MM.1S (cell line): ENCODE measurements at regions not wholly inside any gene's neighbourhood (a gene's known extent, or its start where the extent isn't known, plus 50 kb on each side); places are given as distances from the start of the nearest gene placed in this dataset.
"Not testable (repeated sequence)": the region's sequence is repeated elsewhere in the genome, so short reads cannot be mapped to it uniquely, and the experiment has no call there.

Experiments used
- DNase-seq: peaks from one replicate; pipeline ENCODE4 v3.0.0-alpha.2; 2015
- H2AFZ ChIP-seq: fragments of 300-600 bp; sonication (generic); 2 replicates; pipeline ENCODE4 v1.6.0; 2016; ENCODE audit warnings: antibody characterized with exemption, low read length
- H3F3A ChIP-seq: fragments of 300-600 bp; sonication (generic); 2 replicates; pipeline ENCODE4 v1.6.1; 2016; ENCODE audit warnings: mild to moderate bottlenecking, antibody characterized with exemption, low read length, moderate library complexity, mixed read lengths; ENCODE audit not compliant: insufficient read depth
- H3K27ac ChIP-seq: fragments of 300-600 bp; sonication (generic); 2 replicates; pipeline ENCODE4 v1.5.1; 2016; ENCODE audit warnings: mild to moderate bottlenecking, low read length
- H3K27me3 ChIP-seq: fragments of 300-600 bp; sonication (generic); replicated peaks from 2 replicates; pipeline ENCODE4 v1.6.0; 2016; ENCODE audit warnings: low read length; ENCODE audit not compliant: insufficient read depth
- H3K36me3 ChIP-seq: fragments of 300-600 bp; sonication (generic); replicated peaks from 2 replicates; pipeline ENCODE4 v1.6.1; 2016; ENCODE audit warnings: mild to moderate bottlenecking, low read length, mixed read lengths; ENCODE audit not compliant: insufficient read depth
- H3K4me1 ChIP-seq: fragments of 300-600 bp; sonication (generic); 2 replicates; pipeline ENCODE4 v1.6.1; 2016; ENCODE audit warnings: low read length, mixed read lengths
- H3K4me2 ChIP-seq: fragments of 300-600 bp; sonication (generic); 2 replicates; pipeline ENCODE4 v1.6.0; 2016; ENCODE audit warnings: low read depth, low read length
- H3K4me3 ChIP-seq: fragments of 300-600 bp; sonication (generic); 2 replicates; pipeline ENCODE4 v1.5.1; 2016; ENCODE audit warnings: low read length, mixed read lengths
- H3K79me2 ChIP-seq: fragments of 300-600 bp; sonication (generic); 2 replicates; pipeline ENCODE4 v1.6.1; 2016; ENCODE audit warnings: mixed run types, low read length, mixed read lengths
- H3K9ac ChIP-seq: fragments of 300-600 bp; sonication (generic); 2 replicates; pipeline ENCODE4 v1.6.1; 2016; ENCODE audit warnings: low read length, mixed read lengths
- H3K9me2 ChIP-seq: fragments of 300-600 bp; sonication (generic); replicated peaks from 2 replicates; pipeline ENCODE4 v1.6.1; 2016; ENCODE audit warnings: mild to moderate bottlenecking, low read length, mixed read lengths; ENCODE audit not compliant: insufficient read depth
- H3K9me3 ChIP-seq: fragments of 300-600 bp; sonication (generic); replicated peaks from 2 replicates; pipeline ENCODE4 v1.6.1; 2016; ENCODE audit warnings: mild to moderate bottlenecking, low read length, mixed read lengths; ENCODE audit not compliant: insufficient read depth
- H4K20me1 ChIP-seq: fragments of 300-600 bp; sonication (generic); 2 replicates; pipeline ENCODE4 v1.6.1; 2016; ENCODE audit warnings: mild to moderate bottlenecking, low read length, moderate library complexity, mixed read lengths; ENCODE audit not compliant: insufficient read depth
- EZH2 ChIP-seq: fragments of 300-600 bp; sonication (generic); optimal IDR thresholded peaks from 2 replicates; pipeline ENCODE3; 2017; ENCODE audit warnings: low read depth, mild to moderate bottlenecking, antibody characterized with exemption, low read length, mixed read lengths
- EZH2phosphoT487 ChIP-seq: fragments of 300-600 bp; sonication (generic); IDR thresholded peaks from 2 replicates; pipeline ENCODE4 v1.6.1; 2018; ENCODE audit warnings: antibody characterized with exemption, low read length
- TF ChIP-seq, protein P1 (sequence below): fragments of 300-600 bp; sonication (generic); IDR thresholded peaks from 2 replicates; pipeline ENCODE4 v1.5.1; 2016; ENCODE audit warnings: antibody characterized with exemption, low read length, mixed read lengths

DNA sequence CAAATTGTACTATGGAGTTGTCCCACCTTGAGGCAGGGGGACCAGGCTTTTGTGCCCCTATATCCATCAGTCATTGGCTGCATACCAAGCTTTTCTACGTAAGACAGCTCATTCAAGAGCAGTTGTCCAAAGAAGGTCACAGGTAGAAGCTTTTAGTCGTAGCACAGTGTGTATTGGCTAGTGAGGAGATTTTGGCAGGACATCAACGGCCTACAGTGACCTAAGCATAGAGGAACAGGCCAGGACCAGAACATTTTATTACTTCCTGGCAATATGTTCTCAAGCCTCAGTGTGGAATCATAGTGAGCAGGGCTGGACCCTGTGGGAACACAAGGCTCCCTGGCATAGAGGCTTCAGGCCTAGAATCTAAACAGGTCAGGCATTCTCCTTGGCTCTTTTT lies 105.4 kb upstream of the ANKRD28 start:
- Histone ChIP-seq H3K27ac (no peak overlapping the region), H3K4me1 (no peaks in the 10 kb centered on the region), H3K79me2 (no peaks in the 10 kb centered on the region), H3K9me2 (no peaks in the 10 kb centered on the region), H3K9ac (no peak overlapping the region), H3K4me2 (no peak overlapping the region), H3K27me3 (no peaks in the 10 kb centered on the region), H3K36me3 (no peaks in the 10 kb centered on the region), H3K9me3 (no peaks in the 10 kb centered on the region), H3K4me3 (no peak overlapping the region), H2AFZ (no peak overlapping the region), H4K20me1 (no peaks in the 10 kb centered on the region), H3F3A (no peaks in the 10 kb centered on the region)
- no peak for DNase-seq
- TF ChIP-seq EZH2phosphoT487, result no peak
- no peak for TF ChIP-seq EZH2
- TF ChIP-seq, protein P1, sequence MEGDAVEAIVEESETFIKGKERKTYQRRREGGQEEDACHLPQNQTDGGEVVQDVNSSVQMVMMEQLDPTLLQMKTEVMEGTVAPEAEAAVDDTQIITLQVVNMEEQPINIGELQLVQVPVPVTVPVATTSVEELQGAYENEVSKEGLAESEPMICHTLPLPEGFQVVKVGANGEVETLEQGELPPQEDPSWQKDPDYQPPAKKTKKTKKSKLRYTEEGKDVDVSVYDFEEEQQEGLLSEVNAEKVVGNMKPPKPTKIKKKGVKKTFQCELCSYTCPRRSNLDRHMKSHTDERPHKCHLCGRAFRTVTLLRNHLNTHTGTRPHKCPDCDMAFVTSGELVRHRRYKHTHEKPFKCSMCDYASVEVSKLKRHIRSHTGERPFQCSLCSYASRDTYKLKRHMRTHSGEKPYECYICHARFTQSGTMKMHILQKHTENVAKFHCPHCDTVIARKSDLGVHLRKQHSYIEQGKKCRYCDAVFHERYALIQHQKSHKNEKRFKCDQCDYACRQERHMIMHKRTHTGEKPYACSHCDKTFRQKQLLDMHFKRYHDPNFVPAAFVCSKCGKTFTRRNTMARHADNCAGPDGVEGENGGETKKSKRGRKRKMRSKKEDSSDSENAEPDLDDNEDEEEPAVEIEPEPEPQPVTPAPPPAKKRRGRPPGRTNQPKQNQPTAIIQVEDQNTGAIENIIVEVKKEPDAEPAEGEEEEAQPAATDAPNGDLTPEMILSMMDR, result no peak

DNA sequence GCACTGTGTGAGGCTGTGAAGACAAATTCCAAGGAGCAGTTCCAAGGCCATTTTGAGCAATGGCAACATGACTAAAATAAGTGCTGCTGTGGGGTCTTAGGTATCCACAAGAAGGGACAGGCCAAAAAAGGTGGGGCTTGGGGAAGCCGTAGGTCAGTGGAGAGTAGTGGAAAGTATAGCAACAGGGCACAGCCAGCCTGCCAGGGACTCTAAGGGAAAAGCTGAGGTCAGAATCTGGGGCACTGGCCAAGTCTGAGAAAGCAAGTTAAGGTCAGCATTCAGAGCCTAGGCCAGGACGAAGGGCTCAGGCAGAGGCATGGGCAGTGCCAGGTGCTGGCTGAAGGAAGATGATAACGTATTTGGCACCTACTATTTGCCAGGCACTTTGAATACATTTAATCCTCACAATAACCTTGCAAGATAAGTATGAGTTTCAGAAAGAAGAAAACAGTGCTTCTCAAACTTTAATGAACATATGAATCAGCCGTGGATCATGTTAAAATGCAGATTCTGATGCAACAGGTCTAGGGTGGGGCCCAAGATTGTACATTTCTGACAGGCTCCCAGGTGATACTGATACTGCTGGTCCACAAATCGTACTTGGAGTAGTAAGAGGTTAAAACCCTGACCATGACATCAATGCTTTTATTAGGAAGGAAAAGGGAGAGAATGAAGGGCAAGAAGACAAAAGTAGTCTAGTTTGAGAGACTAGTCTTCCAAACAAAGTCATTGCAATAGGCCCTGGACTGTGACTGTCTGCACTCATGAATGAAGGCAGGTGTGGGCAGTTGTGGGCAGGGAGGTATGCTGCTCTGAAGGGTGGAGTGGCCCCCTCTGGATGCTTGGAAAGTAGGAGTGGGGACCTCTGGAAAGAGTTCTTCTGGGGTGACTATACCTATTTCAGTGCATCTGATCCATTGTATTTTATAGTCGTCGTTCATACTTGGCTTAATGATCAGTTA lies 106.3 kb upstream of the ANKRD28 start:
- H3K27ac ChIP-seq, result no peak overlapping the region
- no peak overlapping the region for H3K9ac ChIP-seq
- TF ChIP-seq EZH2phosphoT487 (no peak), EZH2 (no peak)
- TF ChIP-seq, protein P1, result no peak
- H2AFZ ChIP-seq, result no peak overlapping the region
- H3K4me3 ChIP-seq, result no peak overlapping the region
- no peaks in the 10 kb centered on the region for H3K4me1 ChIP-seq
- H3K4me2 ChIP-seq, result no peak overlapping the region
- no peaks in the 10 kb centered on the region for H3K27me3 ChIP-seq
- no peaks in the 10 kb centered on the region for H3K79me2 ChIP-seq
- H4K20me1 ChIP-seq, result no peaks in the 10 kb centered on the region
- no peaks in the 10 kb centered on the region for H3K9me3 ChIP-seq
- no peaks in the 10 kb centered on the region for H3F3A ChIP-seq
- no peak for DNase-seq
- H3K36me3 ChIP-seq, result no peaks in the 10 kb centered on the region
- no peaks in the 10 kb centered on the region for H3K9me2 ChIP-seq

DNA sequence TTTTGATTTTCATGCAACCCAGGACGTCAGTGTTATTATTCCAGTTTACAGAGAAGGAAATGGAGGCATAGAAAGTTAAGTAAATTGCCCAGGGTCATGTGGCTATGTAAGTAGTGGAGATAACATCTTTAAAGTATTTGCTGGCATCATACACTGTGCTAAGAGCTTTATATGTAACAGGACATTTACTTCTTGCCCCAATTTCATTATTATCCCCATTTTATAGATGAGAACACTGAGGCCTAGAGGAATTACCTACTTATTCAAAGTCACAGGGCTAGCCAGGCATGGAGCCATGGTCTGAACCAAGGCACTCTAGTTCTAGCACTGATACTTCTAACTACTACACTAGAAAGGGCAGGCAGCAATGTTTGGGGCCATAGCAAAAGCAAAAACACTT lies 107.3 kb upstream of the ANKRD28 start:
- no peak for TF ChIP-seq EZH2phosphoT487
- TF ChIP-seq, protein P1, result no peak
- no peaks in the 10 kb centered on the region for H3K36me3 ChIP-seq
- no peaks in the 10 kb centered on the region for H3K9me3 ChIP-seq
- no peaks in the 10 kb centered on the region for H3K9me2 ChIP-seq
- H3K27ac ChIP-seq, result no peak overlapping the region
- no peak overlapping the region for H2AFZ ChIP-seq
- H3K4me3 ChIP-seq, result no peak overlapping the region
- no peaks in the 10 kb centered on the region for H3F3A ChIP-seq
- no peaks in the 10 kb centered on the region for H3K27me3 ChIP-seq
- H3K79me2 ChIP-seq, result no peaks in the 10 kb centered on the region
- no peaks in the 10 kb centered on the region for H3K4me1 ChIP-seq
- no peaks in the 10 kb centered on the region for H4K20me1 ChIP-seq
- H3K9ac ChIP-seq, result no peak overlapping the region
- no peak overlapping the region for H3K4me2 ChIP-seq
- no peak for DNase-seq

DNA sequence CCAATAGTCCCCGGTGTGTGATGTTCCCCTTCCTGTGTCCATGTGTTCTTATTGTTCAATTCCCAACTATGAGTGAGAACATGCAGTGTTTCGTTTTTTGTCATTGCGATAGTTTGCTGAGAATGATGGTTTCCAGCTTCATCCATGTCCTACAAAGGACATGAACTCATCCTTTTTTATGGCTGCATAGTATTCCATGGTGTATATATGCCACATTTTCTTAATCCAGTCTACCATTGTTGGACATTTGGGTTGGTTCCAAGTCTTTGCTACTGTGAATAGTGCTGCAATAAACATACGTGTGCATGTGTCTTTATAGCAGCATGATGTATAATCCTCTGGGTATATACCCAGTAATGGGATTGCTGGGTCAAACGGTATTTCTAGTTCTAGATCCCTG lies 109.6 kb upstream of the ANKRD28 start:
- not testable (repeated sequence) for H2AFZ ChIP-seq, H3K9me2 ChIP-seq, H3F3A ChIP-seq, H3K36me3 ChIP-seq, H3K4me1 ChIP-seq, H3K4me3 ChIP-seq, H3K79me2 ChIP-seq, DNase-seq, H3K27me3 ChIP-seq, H3K4me2 ChIP-seq, H4K20me1 ChIP-seq, H3K9me3 ChIP-seq, H3K27ac ChIP-seq, H3K9ac ChIP-seq
